ENCODE measurements at regions not wholly inside any gene's neighbourhood (a gene's known extent, or its start where the extent isn't known, plus 50 kb on each side); places are given as distances from the start of the nearest gene placed in this dataset.
"Not testable (repeated sequence)": the region's sequence is repeated elsewhere in the genome, so short reads cannot be mapped to it uniquely, and the experiment has no call there.

GRCh38 chr6:8920244-8920643 lies 484.9 kb upstream of the SLC35B3 start:
- DNase-seq (ENCODE audit: low spot score); ATAC-seq; intact Hi-C loops (cut with DNase I): not testable (repeated sequence)

- ATAC-seq = no peak
- DNase-seq (ENCODE audit: low spot score) = no peak
- intact Hi-C loops (cut with DNase I) = no loop called here
These were observed 482.9 kb upstream of the SLC35B3 start for GRCh38 chr6:8918196-8918595.

DNA sequence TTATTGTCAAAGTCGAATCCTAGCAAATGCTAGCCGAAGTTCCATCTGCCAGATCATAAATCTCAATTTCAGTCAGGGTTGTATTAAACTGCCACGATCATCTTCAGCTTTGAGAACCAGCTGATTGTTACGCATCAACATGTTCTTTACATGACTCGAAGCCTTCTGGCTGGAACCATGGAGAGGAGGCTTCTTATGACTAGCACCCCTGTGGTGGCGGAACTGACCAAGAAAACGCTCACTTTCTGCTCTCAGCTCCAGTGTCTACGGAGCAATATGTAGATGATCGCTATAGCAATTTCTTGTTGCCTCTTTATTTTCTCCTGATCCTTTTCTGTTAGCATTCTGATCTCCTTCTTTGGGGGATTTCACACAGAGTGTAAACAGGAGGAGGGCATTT lies 479.4 kb upstream of the SLC35B3 start:
- intact Hi-C loops (cut with DNase I) = no loop called here
- ATAC-seq (no peak), DNase-seq (ENCODE audit: low spot score) (no peak)

GRCh38 chr6:8908638-8909037 lies 473.3 kb upstream of the SLC35B3 start:
- ATAC-seq (no peak), DNase-seq (ENCODE audit: low spot score) (no peak)
- intact Hi-C loops (cut with DNase I) = no loop called here

DNA sequence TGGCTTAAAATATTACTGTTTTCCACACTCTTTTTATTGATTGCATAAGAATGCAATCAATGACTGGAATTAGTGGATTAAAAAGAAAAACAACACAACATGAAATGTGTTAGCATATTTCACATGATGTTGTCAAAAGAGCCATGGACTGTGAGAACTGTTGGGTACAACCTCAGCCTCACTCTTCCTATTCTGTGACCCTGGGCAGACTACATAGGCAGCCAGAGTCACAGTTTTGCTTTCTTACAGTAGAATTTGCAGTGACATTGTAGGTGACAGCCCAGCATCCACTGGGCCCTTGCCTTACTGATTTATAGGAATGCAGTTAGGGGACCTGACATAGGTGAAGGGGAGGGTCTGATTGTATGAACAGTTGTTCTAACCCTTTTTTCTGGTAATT lies 471.4 kb upstream of the SLC35B3 start:
- ATAC-seq (no peak), DNase-seq (ENCODE audit: low spot score) (no peak)
- intact Hi-C loops (cut with DNase I) = no loop called here

DNA sequence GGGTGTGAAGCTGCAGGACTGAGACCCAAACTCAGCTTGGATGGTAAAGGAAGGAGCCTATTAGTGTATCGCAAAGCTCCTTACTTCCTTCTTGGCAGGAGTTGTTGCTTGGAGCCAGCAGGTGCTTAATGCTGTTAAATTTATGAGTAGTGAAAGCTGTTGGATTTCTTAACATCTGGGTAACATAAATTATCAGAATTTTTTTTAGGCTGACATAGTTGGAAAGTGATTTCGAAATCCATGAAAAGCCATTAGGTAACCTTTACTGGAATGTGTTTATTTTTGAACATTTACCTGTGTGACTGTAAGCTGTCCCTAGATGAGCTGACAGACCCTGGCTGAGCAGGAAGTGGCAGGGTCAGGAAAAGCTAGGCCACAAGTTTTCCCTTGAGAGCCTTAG lies 470.4 kb upstream of the SLC35B3 start:
- ATAC-seq (no peak), DNase-seq (ENCODE audit: low spot score) (no peak)
- intact Hi-C loops (cut with DNase I) = no loop called here

DNA sequence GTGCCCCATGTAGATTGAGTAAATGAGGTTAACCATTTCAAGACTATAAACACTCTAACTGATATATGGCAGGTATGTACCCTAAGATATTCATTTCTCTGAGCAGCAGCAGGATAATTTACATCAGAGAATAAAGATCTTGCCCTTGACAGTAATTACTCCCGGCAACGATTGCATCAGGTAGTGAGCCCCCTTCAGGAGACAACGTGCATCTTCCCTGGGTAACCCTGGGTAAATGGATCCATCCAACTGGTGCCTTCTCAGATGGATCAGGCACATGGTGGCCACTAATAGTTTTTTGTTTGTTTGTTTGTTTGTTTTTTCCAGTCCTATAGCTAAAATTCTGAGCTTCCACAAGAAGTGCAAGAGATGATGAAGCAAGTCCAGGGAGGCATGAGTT lies 469.4 kb upstream of the SLC35B3 start:
- intact Hi-C loops (cut with DNase I) = no loop called here
- DNase-seq (ENCODE audit: low spot score) (no peak), ATAC-seq (no peak)

- no peak for DNase-seq (ENCODE audit: low spot score)
- intact Hi-C loops (cut with DNase I) = no loop called here
- no peak for ATAC-seq
These were observed 464.7 kb upstream of the SLC35B3 start for GRCh38 chr6:8900056-8900455.

GRCh38 chr6:8889514-8889913 lies 454.2 kb upstream of the SLC35B3 start:
- intact Hi-C loops (cut with DNase I) = no loop called here
- DNase-seq (ENCODE audit: low spot score) = no peak
- ATAC-seq = no peak

- ATAC-seq (no peak), DNase-seq (ENCODE audit: low spot score) (no peak)
- intact Hi-C loops (cut with DNase I) = no loop called here
These were observed 453.1 kb upstream of the SLC35B3 start for GRCh38 chr6:8888468-8888867.

DNA sequence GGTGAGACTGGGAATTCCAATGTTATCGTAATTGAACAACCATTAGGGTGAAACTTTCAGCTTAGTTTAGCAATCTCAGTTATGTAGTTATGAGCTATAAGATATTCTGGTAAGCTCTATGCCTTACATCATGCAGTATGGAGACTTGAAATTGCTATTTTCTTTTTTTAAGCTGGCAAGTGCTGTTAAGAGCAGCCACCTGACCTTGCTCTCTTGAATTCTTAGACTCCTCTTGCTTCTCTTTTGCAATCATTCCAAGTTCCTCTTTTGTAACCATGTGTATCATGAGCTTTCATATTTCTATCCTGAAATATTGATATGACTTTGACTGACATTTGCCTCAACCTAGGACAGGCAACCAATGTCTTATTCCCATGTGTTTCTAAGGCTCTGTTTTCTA lies 446.3 kb upstream of the SLC35B3 start:
- intact Hi-C loops (cut with DNase I) = no loop called here
- no peak for ATAC-seq
- no peak for DNase-seq (ENCODE audit: low spot score)

DNA sequence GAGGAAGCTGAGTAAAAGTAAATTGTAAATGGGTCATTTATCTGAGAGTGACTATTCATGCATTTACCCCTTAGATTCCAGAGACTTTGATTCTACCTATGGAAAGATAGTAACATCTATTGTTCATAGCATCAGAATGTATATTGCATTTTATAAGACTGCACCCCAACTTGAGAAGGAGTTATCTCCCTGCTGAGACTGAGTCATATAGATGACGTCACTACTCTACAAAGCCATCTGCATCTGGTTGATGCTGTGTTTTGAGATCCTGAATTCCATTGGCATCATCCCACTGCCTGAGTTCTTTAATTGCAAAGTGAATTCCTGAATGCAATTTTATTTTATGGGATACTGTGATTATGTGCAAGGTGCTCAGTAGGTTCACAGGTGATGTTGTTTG lies 444.0 kb upstream of the SLC35B3 start:
- DNase-seq (ENCODE audit: low spot score) (no peak), ATAC-seq (no peak)
- intact Hi-C loops (cut with DNase I) = no loop called here

- no peak for ATAC-seq
- intact Hi-C loops (cut with DNase I) = no loop called here
- no peak for DNase-seq (ENCODE audit: low spot score)
These were observed 440.6 kb upstream of the SLC35B3 start for GRCh38 chr6:8875986-8876385.

GRCh38 chr6:8872589-8872988 lies 437.2 kb upstream of the SLC35B3 start:
- DNase-seq (ENCODE audit: low spot score) (no peak), ATAC-seq (no peak)
- intact Hi-C loops (cut with DNase I) = no loop called here

DNA sequence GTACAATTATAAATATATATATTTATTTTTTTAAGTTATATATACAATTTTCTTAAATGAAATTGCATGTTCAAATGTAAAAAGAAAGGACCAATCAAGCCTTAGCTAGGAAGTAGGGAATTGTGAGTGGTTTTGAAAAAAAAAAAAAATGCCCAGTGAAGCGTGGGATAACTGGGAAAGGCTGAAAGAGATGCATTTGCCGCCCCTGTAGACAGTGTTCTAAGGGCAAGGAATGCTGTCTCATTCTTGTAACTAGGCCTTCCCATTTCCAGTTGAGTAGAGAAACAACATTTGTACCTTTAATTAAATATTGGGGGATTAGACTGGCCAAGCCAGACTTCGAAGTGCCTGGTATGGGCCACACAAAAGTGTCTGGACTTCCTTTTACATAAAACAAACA lies 430.1 kb upstream of the SLC35B3 start:
- no peak for ATAC-seq
- DNase-seq (ENCODE audit: low spot score) = no peak
- intact Hi-C loops (cut with DNase I) = no loop called here

GRCh38 chr6:8860671-8861070 lies 425.3 kb upstream of the SLC35B3 start:
- ATAC-seq (no peak), DNase-seq (ENCODE audit: low spot score) (no peak)
- intact Hi-C loops (cut with DNase I) = no loop called here

- DNase-seq (ENCODE audit: low spot score) = no peak
- no peak for ATAC-seq
- intact Hi-C loops (cut with DNase I) = no loop called here
These were observed 424.2 kb upstream of the SLC35B3 start for GRCh38 chr6:8859501-8859900.

- DNase-seq (ENCODE audit: low spot score) (no peak), ATAC-seq (no peak)
- intact Hi-C loops (cut with DNase I) = no loop called here
These were observed 423.5 kb upstream of the SLC35B3 start for GRCh38 chr6:8858854-8859331.

GRCh38 chr6:8857160-8857559 lies 421.8 kb upstream of the SLC35B3 start:
- intact Hi-C loops (cut with DNase I) = no loop called here

GRCh38 chr6:8855411-8855810 lies 420.1 kb upstream of the SLC35B3 start:
- intact Hi-C loops (cut with DNase I) = no loop called here
- DNase-seq (ENCODE audit: low spot score) (no peak), ATAC-seq (no peak)

More at GRCh38 chr6:8857160-8857559, 421.8 kb upstream of the SLC35B3 start:
- DNase-seq (ENCODE audit: low spot score) (no peak), ATAC-seq (no peak)

DNA sequence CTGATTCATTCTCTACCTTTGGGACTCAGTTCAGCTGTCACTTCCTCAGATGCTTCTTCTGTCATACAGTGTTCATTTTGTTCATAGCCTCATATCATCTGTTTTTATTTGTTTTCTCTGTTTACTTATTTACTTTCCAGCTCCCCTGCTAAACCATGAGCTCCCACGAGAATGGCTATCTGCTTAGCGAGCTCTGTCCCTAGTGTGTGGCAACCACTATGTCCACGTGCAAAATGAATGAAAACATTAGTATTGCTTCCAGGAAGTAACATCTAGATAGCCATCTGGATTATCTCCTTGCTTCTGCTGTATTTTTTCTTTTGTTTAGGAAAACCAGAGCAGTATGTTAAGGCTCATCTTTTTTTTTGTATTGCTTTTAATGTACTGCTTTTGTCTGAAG lies 417.0 kb upstream of the SLC35B3 start:
- no peak for ATAC-seq
- intact Hi-C loops (cut with DNase I) = no loop called here

GRCh38 chr6:8846680-8847079 lies 411.3 kb upstream of the SLC35B3 start:
- DNase-seq (ENCODE audit: low spot score); intact Hi-C loops (cut with DNase I); ATAC-seq: not testable (repeated sequence)

More for the DNA sequence above, 417.0 kb upstream of the SLC35B3 start:
- DNase-seq (ENCODE audit: low spot score) = no peak
